ENCODE measurements at regions not wholly inside any gene's neighbourhood (a gene's known extent, or its start where the extent isn't known, plus 50 kb on each side); places are given as distances from the start of the nearest gene placed in this dataset.

GRCh38 chr5:124300815-124301621 lies 445.4 kb downstream of the ZNF608 start:
- Histone ChIP-seq H3K27me3 (ENCODE audit: control insufficient read depth in 4 of 4, insufficient read depth in 4 of 4, low read length in 3 of 4) (no peaks in the 10 kb centered on the region), H3K4me3 (ENCODE audit: low read depth in 1 of 3, low read length in 3 of 3) (no peak overlapping the region), H3K4me1 (ENCODE audit: control insufficient read depth in 4 of 4, insufficient read depth in 4 of 4, low read length in 3 of 4) (no peaks in the 10 kb centered on the region), H3K27ac (ENCODE audit: low read depth in 1 of 2, low read length in 2 of 2) (no peak overlapping the region), H3K9me3 (ENCODE audit: control insufficient read depth in 4 of 4, low read length in 3 of 4) (no peaks in the 10 kb centered on the region), H3K36me3 (ENCODE audit: control insufficient read depth in 4 of 4, insufficient read depth in 3 of 4, low read depth in 1 of 4, low read length in 3 of 4) (no peaks in the 10 kb centered on the region), H3K9ac (ENCODE audit: low read depth in 1 of 2, low read length in 2 of 2) (no peak overlapping the region)
- no peak for DNase-seq (ENCODE audit: low spot score)
- TF ChIP-seq HNF4A (conservative IDR thresholded peaks at IDR 0.05) = no peak
- no peak for TF ChIP-seq EGR1 (IDR thresholded peaks at IDR 0.05; ENCODE audit: low read depth in 2 of 2)
- TF ChIP-seq SP1 (IDR thresholded peaks at IDR 0.05) = no peak
- WGBS = 86% methylated on average over 13 of the region's 13 CpGs

- Histone ChIP-seq H3K9me3 (ENCODE audit: control insufficient read depth in 4 of 4, low read length in 3 of 4) (no peaks in the 10 kb centered on the region), H3K36me3 (ENCODE audit: control insufficient read depth in 4 of 4, insufficient read depth in 3 of 4, low read depth in 1 of 4, low read length in 3 of 4) (no peaks in the 10 kb centered on the region), H3K27ac (ENCODE audit: low read depth in 1 of 2, low read length in 2 of 2) (no peak overlapping the region), H3K9ac (ENCODE audit: low read depth in 1 of 2, low read length in 2 of 2) (no peak overlapping the region), H3K4me1 (ENCODE audit: control insufficient read depth in 4 of 4, insufficient read depth in 4 of 4, low read length in 3 of 4) (no peaks in the 10 kb centered on the region), H3K27me3 (ENCODE audit: control insufficient read depth in 4 of 4, insufficient read depth in 4 of 4, low read length in 3 of 4) (no peaks in the 10 kb centered on the region), H3K4me3 (ENCODE audit: low read depth in 1 of 3, low read length in 3 of 3) (no peak overlapping the region)
- TF ChIP-seq MAX (IDR thresholded peaks at IDR 0.05) = no peak
- TF ChIP-seq JUND (IDR thresholded peaks at IDR 0.05) = no peak
- no peak for TF ChIP-seq GABPA (IDR thresholded peaks at IDR 0.05 in 1 of 2, conservative IDR thresholded peaks at IDR 0.05 in 1 of 2)
- no peak for TF ChIP-seq ATF3 (IDR thresholded peaks at IDR 0.05)
- TF ChIP-seq FOXA1 (IDR thresholded peaks at IDR 0.05) = no peak
- no peak for TF ChIP-seq TAF1 (conservative IDR thresholded peaks at IDR 0.05)
- TF ChIP-seq SP1 (IDR thresholded peaks at IDR 0.05) = no peak
- TF ChIP-seq NR2F2 (IDR thresholded peaks at IDR 0.05) = no peak
- no peak for TF ChIP-seq REST (IDR thresholded peaks at IDR 0.05)
- no peak for TF ChIP-seq FOXA2 (IDR thresholded peaks at IDR 0.05)
- WGBS = 52% methylated on average over 3 of the region's 3 CpGs
- no peak for DNase-seq (ENCODE audit: low spot score)
Measured at GRCh38 chr5:124297826-124298225, 448.6 kb downstream of the ZNF608 start.

GRCh38 chr5:124292322-124292855 lies 454.1 kb downstream of the ZNF608 start:
- Histone ChIP-seq H3K9me3 (ENCODE audit: control insufficient read depth in 4 of 4, low read length in 3 of 4) (no peaks in the 10 kb centered on the region), H3K36me3 (ENCODE audit: control insufficient read depth in 4 of 4, insufficient read depth in 3 of 4, low read depth in 1 of 4, low read length in 3 of 4) (no peaks in the 10 kb centered on the region), H3K9ac (ENCODE audit: low read depth in 1 of 2, low read length in 2 of 2) (no peak overlapping the region), H3K27ac (ENCODE audit: low read depth in 1 of 2, low read length in 2 of 2) (no peak overlapping the region), H3K27me3 (ENCODE audit: control insufficient read depth in 4 of 4, insufficient read depth in 4 of 4, low read length in 3 of 4) (no peaks in the 10 kb centered on the region), H3K4me1 (ENCODE audit: control insufficient read depth in 4 of 4, insufficient read depth in 4 of 4, low read length in 3 of 4) (no peaks in the 10 kb centered on the region), H3K4me3 (ENCODE audit: low read depth in 1 of 3, low read length in 3 of 3) (no peak overlapping the region)
- TF ChIP-seq SP1 (IDR thresholded peaks at IDR 0.05) (no peak), YY1 (IDR thresholded peaks at IDR 0.05) (no peak), GABPA (IDR thresholded peaks at IDR 0.05 in 1 of 2, conservative IDR thresholded peaks at IDR 0.05 in 1 of 2) (no peak)
- no peak for DNase-seq (ENCODE audit: low spot score)
- 90% methylated on average over 7 of the region's 7 CpGs for WGBS
